GDM1 (cell line): ENCODE measurements at regions not wholly inside any gene's neighbourhood (a gene's known extent, or its start where the extent isn't known, plus 50 kb on each side); places are given as distances from the start of the nearest gene placed in this dataset.
"Not testable (repeated sequence)": the region's sequence is repeated elsewhere in the genome, so short reads cannot be mapped to it uniquely, and the experiment has no call there.

Experiments used
- DNase-seq: peaks from one replicate; lab custom pipeline; 2025; lab: John Stamatoyannopoulos, UW

DNA sequence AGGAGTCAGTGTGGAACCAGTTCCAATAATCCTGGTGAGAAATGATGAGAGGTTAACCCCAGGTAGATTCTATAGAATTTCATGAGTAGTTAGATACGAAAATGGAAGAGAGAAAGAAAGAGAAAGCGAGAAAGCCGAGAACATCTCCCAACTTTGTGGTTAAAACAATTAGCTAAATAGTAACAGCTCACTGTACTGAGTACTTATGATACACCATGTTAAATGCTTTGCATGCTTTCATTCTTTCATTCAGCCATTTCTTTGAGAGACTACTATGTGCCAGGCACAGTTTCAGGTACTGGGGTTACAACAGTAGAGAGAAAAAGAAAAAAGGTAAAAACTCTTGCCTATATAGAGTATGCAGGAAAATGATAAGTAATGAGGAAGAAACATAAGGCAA, 109.7 kb upstream of the SYT6 start:
- DNase-seq, result no peak

DNA sequence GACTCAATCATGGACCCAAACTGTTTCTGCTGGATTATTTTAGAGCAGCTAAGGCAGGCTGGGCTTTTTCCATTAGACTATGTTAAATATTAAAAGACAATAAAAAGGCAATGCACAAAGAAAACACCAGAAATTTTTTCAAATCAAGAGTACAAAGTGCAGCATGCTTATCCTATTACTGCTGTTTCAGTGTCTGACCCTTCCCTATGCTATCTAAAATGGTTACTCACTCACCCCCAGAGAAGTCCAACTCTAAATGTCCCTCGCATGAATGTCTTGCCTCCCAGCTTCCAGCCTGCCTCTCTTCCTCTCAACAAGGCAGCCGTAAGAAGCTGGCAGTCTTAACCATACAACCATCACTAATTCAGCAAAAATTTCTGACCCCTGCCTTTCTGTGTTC, 108.7 kb upstream of the SYT6 start:
- no peak for DNase-seq

DNA sequence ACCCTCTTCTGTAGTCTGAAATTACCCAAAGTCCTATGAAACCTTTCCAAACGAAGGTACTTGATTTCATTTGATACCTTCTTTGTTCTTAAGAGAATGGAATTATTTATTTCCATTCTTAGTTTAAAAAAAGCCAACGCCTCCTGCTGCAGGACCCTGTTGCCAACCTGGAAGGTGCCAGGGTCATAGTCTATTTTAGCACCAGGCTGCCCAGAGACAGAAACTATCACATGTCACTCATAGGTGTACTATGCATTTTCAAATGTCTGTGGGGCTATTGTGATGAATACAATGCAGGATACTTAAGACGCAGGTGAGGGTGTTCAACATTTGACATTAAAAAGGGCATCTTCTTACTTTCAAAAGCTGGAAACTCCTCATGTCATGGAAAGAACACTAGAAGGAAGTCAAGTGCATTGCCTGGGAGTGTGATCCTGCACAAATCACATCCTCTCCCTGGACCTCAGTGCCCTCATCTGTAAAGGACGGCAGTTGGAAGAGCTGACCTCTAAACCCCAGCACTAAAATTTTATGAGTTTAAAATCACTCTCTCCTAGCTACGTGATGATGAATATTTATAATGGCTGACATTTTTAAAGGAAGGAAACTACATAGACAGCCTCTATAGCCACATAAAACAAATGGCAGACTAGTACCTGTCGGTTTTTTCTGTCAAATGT, 107.3 kb upstream of the SYT6 start:
- DNase-seq, result no peak

DNA sequence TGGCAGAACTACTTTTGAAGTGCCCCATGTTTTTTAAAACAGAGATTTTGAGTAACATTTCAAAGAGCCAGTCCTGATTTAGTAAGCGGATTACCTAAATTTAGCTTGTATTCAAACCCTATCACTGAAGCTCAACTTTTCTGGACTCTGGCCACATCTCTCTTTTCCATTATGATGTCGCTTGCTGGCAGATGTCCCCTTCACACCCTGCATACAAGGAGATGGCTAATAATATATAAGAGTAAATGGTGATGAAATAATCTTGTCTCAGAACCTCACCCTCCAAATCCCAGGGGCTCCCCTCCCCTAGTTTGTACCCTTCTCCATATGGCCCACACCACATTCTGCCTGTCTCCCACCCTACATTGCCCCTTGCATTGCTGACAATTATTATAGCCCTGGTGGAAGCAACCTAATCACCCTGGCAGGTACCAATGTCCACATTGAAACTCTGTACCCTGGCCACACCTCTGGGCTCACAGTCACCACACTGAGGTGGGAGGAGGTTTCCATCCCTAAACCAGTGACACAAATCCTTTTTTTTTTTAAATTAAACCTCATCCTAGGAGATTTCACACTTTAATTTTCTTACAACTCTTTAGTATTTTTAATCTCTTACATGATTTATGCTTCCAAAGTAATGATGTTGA, 106.0 kb upstream of the SYT6 start:
- DNase-seq, result no peak

DNA sequence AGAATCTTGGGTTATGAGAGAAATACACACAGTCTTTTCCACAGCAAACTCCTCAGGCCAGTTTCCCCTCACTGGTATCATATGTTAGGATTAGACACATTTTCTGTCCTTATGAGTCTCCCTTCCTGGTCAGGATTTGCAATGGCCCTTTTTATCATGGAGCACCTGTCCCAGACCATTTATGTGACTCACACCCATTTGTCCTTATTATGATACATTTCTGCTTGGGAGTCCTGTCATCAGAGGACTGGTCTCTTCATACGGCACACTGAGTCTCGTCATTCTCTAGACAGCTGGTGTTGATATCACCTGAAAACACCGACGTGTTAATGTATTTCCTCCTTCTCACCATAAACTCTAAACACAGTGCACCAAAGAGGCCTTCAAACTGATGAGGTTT, 105.0 kb upstream of the SYT6 start:
- DNase-seq, result no peak

DNA sequence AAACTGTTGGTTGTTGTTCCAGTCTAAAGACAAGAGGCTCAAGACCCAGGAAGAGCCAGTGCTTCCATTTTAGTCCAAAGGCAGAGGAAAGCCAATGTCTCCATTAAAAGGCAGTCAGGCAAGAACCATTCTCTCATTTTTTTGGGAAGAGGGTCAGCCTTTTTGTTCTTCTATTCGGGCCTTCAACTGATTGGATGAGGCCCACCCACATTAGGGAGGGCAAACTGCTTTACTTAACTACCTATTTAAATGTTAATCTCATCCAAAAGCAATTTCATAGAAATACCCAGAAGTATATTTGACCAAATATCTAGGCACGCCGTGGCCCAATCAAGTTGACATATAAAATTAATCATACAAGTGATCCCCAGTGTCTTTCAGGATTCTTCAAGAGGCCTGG, 104.4 kb upstream of the SYT6 start:
- no peak for DNase-seq

DNA sequence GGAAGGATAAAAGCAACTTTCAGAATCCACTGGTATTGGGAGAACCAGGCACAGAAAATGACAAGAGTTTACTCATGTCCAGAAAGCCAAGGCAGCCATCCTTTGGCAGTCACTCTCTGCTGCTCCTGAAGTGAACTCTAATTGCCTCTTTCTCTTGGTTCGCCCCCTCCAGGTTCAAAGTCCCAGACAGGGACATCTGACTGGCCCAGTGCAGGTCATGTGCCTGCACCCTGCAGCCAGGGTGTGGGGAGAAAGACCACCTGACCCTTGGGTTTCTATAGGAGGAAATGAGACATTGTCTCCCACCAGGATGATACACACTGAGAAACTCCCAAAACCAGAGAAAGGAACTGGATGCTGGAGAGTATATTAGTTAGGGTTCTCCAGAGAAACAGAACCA, 103.9 kb upstream of the SYT6 start:
- no peak for DNase-seq

DNA sequence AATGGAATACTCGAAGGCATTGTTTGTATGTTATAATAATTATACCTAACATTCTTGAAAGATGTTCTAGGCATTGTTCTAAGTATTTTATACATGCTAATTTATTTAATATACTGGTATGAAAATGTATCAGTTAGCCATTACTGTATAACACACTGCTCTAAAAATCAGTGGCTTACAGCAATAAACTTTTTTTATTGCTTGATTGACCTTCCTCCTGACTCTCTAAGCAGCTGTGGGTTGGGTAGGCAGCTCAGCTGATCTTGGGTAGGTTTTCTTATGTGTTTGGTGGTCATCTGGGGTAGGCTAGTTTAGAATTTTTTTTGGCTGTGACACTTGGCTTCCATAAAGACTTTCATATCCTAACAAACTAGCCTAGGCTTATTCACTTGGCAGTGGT, 100.2 kb upstream of the SYT6 start:
- DNase-seq, result no peak

DNA sequence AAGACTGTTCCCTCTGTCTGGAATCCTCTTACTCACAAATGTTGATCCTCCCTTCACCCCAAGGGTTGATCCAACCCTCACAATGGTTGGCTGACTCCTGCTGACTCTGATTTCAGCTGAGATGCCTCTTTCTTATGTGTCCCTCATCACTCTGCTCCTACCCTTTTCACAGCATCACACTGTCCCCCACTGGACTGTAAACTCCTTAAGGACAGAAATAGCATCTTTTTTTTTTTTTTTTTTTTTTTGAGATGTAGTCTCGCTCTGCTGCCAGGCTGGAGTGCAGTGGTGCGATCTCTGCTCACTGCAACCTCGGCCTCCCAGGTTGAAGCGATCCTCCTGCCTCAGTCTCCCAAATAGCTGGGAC, 97.9 kb upstream of the SYT6 start:
- DNase-seq, result no peak

DNA sequence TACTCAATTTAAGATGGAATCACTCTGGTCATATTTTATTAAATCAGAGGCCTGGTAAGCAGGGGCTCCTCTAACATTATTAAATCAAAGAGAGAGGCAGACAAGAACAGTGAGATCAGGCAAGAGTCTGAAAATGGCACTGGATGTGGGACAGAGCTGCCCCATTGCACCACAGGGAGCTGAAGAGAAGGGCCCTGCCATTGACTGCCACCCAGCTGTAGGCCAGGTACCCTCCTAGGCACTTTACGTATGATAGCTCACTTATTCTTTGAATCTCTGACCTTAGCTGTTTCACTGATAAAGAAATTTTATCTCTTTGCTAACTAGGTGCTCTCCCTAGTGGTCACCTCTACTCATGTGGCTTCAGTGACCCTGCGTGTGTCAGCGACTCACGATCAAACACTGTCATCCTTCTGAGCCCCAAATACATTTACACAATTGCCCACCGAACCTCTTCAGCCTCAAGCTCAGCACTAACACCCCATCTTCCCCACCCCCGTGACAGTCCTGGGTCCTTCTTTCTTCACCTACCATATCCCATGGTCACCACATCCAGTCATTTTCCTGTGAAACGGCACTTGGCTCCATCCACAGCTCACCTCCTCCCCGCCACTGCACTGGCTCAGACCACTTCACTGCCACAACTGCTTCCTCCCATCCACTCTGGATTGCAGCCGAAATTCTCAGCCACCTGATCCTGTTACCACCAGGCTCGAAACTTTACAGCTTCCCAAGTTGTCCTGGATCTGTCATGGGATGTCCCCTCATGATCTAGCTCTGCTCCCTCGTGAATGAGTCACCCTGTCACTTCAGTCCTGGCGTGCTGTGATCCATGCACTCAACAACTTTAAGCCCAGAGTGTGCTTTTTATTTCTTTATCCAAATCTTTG, 97.3 kb upstream of the SYT6 start:
- no peak for DNase-seq

DNA sequence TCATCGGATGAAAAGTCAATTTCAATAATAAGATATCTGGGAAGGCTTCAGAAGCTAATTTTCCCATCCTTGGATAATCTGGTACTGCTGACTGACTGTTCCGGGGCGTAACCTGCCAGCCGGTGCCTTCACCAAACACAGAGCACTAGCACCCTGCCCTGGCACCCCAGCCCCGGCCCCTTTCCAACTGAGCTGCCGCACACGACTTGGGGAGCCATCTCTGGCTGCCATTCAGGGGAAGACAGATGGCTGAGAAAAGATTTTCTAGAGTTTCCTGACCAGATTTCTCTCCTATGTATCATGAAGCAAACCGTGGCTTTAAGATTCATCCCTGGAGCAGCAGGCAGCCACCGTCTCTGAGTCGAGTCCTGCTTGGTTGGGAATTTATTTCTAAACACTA, 96.0 kb upstream of the SYT6 start:
- DNase-seq, result no peak

DNA sequence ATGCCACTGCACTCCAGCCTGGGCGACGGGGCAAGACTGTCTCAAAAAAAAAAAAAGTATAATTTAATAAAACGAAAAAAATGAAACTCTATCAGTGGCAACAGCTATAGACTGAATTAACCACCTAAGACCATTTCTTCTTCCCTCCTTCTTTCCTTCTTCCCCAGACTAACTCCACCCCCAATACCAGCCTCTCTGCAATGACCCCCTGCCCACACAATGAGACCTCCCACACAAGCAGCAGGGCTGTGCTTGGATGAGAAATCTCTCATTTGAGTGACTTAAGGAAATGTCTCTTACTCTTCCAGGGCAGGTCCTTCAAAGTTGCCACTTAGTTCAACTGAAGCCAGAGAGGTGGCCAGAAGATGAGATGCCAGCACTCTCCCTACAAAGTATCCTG, 94.5 kb upstream of the SYT6 start:
- DNase-seq, result no peak

DNA sequence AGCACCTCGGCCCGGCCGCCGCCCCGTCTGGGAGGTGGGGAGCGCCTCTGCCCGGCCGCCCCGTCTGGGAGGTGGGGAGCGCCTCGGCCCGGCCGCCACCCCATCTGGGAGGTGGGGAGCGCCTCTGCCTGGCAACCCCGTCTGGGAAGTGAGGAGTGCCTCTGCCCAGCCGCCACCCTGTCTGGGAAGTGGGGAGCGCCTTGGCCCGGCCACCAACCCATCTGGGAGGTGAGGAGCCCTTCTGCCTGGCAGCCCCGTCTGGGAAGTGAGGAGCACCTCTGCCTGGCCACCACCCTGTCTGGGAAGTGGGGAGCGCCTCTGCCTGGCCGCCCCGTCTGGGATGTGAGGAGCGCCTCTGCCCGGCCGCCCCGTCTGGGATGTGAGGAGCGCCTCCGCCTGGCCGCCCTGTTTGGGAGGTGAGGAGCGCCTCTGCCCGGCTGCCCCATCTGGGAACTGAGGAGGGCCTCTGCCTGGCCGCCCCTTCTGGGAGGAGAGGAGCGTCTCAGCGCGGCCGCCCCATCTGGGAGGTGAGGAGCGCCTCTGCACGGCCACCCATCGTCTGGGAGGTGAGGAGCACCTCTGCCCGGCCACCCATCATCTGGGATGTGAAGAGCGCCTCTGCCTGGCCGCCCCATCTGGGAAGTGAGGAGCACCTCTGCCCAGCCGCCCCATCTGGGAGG, 89.0 kb upstream of the SYT6 start:
- not testable (repeated sequence) for DNase-seq

DNA sequence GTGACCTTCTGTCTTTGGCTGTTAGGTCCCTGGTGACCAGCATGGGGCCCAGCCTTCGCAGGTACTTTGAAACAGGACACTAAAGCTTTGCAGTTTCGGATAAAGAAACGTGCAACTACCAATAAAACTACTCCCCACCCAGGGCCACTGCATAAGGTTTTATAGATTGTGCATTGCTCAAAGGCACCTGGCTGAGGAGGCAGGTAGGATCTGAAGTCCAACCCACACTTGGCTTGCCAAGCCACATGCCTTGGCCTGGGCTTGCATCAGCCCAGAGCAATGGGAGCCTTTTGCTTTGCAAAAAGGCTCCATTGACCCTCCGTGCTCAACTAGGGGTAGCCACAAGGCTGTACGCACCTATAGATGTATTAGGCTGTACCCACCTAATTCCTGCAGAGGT, 84.4 kb upstream of the SYT6 start:
- no peak for DNase-seq

DNA sequence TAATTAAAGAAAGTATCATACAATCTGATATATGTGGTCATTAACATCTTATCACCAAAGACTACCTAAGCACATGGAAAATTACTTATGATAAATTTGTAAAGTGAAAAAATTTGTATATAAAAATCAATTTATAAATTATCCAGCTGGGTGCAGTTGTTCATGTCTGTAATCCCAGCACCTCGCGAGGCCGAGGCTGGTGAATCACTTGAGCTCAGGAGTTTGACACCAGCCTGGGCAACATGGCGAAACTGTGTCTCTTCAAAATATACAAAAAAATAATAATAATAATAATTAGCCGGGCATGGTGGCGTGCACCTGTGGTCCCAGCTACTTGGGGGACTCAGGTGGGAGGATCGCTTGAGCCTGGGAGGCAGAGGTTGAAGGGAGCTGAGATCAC, 82.8 kb upstream of the SYT6 start:
- DNase-seq, result no peak

DNA sequence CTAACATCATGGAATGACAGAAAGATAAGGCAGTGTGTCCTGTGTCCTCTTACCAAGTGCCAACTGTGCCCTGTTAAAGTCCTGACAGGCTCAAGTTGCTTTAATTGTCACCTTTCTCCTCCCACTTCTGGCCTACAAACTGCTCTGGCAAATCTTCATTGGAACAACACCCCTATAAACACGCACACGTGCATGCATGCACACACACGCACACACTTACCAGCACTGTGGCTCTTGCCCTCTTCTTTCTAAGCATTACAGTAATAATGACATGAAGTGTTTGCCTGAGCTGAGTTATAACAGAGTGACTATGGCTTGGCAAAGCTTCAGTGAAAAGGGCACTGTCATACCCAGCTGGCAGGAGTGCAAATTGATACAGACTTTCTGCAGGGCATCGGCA, 82.3 kb upstream of the SYT6 start:
- DNase-seq, result no peak

DNA sequence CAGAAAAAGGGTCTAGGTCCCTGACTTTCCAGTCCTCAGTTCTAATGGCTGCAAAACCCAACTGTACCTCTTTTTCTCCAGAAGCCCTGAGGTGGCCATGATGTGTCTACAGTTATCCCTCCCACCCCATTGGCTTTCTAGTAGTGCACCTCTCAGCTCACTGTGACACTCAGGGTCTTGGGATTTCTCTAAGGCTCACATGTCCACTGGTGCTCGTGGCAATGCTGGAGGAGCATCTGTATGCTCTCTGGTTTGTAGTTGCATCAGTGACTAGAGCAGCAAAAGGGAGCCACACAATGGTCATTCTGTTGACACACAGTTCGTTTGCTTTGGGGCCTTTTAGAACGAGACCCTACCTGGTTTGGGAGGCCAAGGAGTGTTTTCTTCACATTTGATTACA, 81.6 kb upstream of the SYT6 start:
- DNase-seq, result no peak

DNA sequence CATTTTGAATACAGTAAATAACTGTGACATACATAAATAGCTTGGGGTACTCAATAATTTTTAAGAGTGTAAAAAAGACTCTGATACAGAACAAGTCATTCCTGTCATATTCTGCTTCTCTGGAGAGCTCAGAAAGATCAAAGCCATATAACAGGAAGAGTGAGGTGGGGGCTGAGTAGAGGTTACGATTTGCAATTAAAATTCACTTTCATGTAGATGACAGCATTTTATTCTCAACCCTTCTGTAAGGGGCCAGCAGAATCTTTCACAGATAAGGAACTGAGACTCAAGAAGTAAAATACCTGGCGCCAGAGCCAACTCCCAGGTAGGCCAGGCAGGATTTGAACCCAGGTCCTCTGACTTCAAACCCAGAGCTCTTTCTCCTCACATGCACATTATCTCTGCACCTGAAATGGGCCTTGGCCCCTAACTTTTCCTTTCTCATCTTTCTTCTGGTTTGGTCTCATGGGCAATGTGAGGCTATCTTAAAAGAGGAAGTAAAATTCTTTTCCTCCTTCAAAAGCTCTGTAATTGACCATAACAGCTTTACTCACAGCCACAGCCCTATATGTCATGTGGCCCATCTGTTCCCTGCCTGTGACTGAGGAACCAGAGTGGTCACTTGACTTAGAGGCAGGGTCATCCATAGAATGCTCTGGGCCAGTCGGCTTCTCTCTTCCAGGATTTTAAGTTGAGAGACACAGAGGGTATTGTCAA, 80.9 kb upstream of the SYT6 start:
- peak; percentile 26 for DNase-seq

DNA sequence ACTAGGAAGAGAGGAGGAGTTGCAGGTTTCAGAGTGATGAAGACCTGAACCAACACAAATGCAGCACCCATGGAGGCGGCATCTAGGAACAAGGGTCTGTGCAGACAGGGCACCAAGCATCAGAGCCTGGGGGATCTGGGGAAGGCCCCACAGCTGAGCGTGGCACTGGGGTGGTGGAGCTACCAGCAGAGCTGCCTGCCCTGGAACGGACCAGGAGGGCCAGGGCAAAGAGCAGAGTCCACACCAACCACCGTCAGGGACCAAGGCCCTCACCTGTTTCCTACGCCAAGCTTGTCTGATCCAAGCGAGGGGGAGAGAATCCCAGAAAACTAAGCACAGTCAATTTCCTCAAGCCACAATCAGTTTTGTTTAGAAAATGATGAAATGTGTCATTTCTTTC, 79.0 kb upstream of the SYT6 start:
- no peak for DNase-seq

DNA sequence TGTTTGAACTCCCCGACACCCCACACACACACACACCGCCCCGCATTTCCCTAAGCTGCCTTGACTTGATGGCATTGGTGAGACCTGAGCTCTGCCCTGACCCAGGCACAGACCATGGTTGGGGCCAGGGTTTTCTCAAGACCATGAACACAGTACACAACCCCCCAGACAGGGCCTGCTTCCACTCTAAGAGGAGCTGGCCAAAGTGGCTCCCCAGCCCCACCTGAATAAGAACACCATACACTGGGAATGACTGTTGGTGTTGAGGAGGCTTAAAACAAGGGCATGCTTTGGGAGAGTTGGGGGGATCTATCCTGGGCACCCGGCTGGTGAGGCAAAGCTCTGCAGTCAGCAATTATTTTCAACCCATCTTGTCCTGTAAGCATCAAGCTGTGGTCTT, 77.6 kb upstream of the SYT6 start:
- DNase-seq, result no peak

DNA sequence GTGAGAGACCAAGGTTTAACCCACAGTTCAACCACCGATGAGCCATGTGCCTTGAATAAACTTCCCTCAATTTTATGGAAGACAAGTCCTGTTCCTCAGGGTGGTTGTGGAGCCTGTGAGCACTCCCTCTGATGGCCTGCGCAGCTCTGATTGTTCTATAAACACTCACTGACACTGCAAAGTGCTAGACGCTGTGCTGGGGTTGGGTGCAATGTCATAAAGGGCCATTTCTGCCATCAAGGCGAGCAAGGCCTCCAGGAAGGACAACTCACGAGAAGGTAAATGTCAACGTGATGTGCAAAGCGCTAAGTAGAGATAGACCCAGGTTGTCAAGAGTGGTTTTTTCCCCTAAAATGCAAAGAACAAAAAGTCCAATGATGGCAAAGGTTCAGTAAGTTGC, 75.7 kb upstream of the SYT6 start:
- no peak for DNase-seq

DNA sequence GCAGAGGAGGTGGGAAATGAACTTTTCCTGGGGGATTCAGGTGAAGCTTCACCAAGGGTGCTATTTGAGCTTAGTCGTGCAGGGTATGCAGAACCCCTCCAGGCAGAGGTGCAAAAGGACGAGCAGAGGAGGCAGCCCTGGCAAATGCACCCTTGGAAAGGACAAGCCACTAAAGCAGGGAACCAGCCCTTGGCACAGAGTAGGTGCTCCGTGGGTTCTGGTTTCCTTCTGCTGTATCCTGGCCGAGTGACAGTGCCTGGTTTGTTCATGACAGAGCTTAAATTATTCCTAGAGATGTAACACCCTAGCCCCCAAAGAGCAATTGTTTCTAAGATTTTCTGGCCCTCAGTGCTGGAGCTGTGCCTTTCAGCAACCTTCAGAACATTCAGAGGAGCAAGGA, 73.4 kb upstream of the SYT6 start:
- no peak for DNase-seq
